HEK293 (cell line): ENCODE measurements at regions not wholly inside any gene's neighbourhood (a gene's known extent, or its start where the extent isn't known, plus 50 kb on each side); places are given as distances from the start of the nearest gene placed in this dataset.

Experiments used
- KLF9 ChIP-seq: fragments of 450-650 bp; formaldehyde crosslinking; IDR thresholded peaks from 2 replicates; pipeline ENCODE4 v1.5.1; 2016; ENCODE audit warnings: missing biosample characterization, missing genetic modification characterization, low read depth
- RBAK ChIP-seq: fragments of 450-650 bp; formaldehyde crosslinking; IDR thresholded peaks from 2 replicates; pipeline ENCODE4 v1.5.1; 2016; ENCODE audit warnings: missing biosample characterization, missing genetic modification characterization
- YY1 ChIP-seq: fragments of 450-650 bp; formaldehyde crosslinking; IDR thresholded peaks from 2 replicates; pipeline ENCODE4 v1.5.1; 2018; ENCODE audit warnings: missing biosample characterization, missing genetic modification characterization
- ZFP3 ChIP-seq: fragments of 450-650 bp; formaldehyde crosslinking; IDR thresholded peaks from 2 replicates; pipeline ENCODE4 v1.5.1; 2016; ENCODE audit warnings: low read depth, missing biosample characterization, missing genetic modification characterization
- ZNF274 ChIP-seq, 2 experiments: fragments of 200-500 bp in 1 of 2; fragments of 450-650 bp in 1 of 2; sonication (Bioruptor generic) in 1 of 2; formaldehyde crosslinking in 1 of 2; IDR thresholded peaks; 2 replicates each; pipeline versions ENCODE4 v1.5.1 to v1.6.1; 2014 to 2016; ENCODE audit warnings: borderline replicate concordance in 1 of 2, inconsistent platforms in 1 of 2, low read length in 1 of 2, missing biosample characterization in 1 of 2, missing genetic modification characterization in 1 of 2
- ZNF292 ChIP-seq: fragments of 450-650 bp; formaldehyde crosslinking; IDR thresholded peaks from 2 replicates; pipeline ENCODE4 v1.5.1; 2016; ENCODE audit warnings: low read depth, missing biosample characterization, missing genetic modification characterization, borderline replicate concordance
- ZNF529 ChIP-seq: fragments of 450-650 bp; formaldehyde crosslinking; IDR thresholded peaks from 2 replicates; pipeline ENCODE4 v1.5.1; 2017; ENCODE audit warnings: missing genetic modification characterization, missing biosample characterization; ENCODE audit not compliant: insufficient replicate concordance
- ZNF623 ChIP-seq: fragments of 450-650 bp; formaldehyde crosslinking; IDR thresholded peaks from 2 replicates; pipeline ENCODE4 v1.5.1; 2016; ENCODE audit warnings: missing biosample characterization, missing genetic modification characterization
- ZNF660 ChIP-seq: fragments of 450-650 bp; IDR thresholded peaks from 2 replicates; pipeline ENCODE4 v1.5.1; 2018; ENCODE audit warnings: missing biosample characterization, mild to moderate bottlenecking, missing genetic modification characterization
- TF ChIP-seq, protein P1 (sequence below): fragments of 450-650 bp; formaldehyde crosslinking; IDR thresholded peaks from 2 replicates; pipeline ENCODE4 v1.5.1; 2016; ENCODE audit warnings: missing biosample characterization, missing genetic modification characterization
- TF ChIP-seq, protein P2 (sequence below): fragments of 450-650 bp; formaldehyde crosslinking; conservative IDR thresholded peaks from 2 replicates; pipeline ENCODE4 v1.5.1; 2016; ENCODE audit warnings: low read depth, missing biosample characterization, missing genetic modification characterization
- TF ChIP-seq, protein P3 (sequence below): sonication (generic); formaldehyde crosslinking; IDR thresholded peaks from 2 replicates; pipeline ENCODE4 v1.8.1; 2022; ENCODE audit warnings: mild to moderate bottlenecking, moderate library complexity, missing genetic modification reagents
- TF ChIP-seq, protein P4 (sequence below): fragments of 450-650 bp; formaldehyde crosslinking; IDR thresholded peaks from 2 replicates; pipeline ENCODE4 v1.5.1; 2016; ENCODE audit warnings: missing biosample characterization, missing genetic modification characterization, low read depth

DNA sequence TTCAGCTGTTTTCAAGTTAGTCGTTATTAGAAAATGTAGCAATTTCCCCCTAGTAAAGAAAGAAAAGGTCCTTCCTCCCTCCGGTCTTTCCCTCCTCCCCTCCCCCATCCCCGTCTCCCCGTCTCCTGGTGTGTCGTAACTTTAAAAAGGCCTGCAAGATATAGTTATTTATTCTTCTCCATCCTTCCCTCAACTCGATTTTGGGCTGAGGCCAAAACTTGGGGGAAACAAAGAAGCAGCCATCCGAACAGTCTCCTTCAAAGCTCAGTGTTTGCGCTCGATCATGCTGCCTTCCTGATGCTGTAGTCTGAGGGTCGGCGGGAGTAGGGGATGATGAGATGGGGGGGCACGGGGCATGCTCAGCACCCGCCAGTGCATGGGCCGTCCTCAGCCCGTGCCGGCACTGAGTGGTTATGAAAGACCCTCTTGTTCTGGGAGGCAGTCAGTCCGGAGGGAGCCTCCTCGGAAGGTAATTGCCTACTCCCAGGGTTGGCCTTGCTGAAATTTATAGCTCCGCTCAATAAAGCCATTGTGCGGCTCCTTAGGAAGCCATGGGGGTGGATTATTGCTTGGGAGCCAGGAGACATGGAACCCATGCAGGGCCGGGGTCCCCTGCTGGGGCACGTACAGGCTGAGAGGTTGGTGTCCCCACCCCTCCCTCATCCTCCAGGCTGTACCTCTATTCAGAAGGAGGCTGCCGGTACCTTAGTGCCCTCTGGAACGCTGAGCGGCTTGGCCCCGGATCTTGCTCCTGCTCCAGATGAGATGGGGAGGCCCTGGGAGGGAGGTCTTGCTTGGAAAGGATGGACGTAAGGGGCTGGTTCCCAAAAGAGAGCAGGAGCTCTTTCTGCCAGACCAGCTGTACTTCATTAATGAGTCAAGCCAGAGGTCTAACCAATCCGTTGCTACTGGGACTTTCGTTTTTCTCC lies 212.7 kb upstream of the CADM1 start:
- TF ChIP-seq, protein P1, sequence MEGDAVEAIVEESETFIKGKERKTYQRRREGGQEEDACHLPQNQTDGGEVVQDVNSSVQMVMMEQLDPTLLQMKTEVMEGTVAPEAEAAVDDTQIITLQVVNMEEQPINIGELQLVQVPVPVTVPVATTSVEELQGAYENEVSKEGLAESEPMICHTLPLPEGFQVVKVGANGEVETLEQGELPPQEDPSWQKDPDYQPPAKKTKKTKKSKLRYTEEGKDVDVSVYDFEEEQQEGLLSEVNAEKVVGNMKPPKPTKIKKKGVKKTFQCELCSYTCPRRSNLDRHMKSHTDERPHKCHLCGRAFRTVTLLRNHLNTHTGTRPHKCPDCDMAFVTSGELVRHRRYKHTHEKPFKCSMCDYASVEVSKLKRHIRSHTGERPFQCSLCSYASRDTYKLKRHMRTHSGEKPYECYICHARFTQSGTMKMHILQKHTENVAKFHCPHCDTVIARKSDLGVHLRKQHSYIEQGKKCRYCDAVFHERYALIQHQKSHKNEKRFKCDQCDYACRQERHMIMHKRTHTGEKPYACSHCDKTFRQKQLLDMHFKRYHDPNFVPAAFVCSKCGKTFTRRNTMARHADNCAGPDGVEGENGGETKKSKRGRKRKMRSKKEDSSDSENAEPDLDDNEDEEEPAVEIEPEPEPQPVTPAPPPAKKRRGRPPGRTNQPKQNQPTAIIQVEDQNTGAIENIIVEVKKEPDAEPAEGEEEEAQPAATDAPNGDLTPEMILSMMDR, result no peak
- TF ChIP-seq, protein P2, sequence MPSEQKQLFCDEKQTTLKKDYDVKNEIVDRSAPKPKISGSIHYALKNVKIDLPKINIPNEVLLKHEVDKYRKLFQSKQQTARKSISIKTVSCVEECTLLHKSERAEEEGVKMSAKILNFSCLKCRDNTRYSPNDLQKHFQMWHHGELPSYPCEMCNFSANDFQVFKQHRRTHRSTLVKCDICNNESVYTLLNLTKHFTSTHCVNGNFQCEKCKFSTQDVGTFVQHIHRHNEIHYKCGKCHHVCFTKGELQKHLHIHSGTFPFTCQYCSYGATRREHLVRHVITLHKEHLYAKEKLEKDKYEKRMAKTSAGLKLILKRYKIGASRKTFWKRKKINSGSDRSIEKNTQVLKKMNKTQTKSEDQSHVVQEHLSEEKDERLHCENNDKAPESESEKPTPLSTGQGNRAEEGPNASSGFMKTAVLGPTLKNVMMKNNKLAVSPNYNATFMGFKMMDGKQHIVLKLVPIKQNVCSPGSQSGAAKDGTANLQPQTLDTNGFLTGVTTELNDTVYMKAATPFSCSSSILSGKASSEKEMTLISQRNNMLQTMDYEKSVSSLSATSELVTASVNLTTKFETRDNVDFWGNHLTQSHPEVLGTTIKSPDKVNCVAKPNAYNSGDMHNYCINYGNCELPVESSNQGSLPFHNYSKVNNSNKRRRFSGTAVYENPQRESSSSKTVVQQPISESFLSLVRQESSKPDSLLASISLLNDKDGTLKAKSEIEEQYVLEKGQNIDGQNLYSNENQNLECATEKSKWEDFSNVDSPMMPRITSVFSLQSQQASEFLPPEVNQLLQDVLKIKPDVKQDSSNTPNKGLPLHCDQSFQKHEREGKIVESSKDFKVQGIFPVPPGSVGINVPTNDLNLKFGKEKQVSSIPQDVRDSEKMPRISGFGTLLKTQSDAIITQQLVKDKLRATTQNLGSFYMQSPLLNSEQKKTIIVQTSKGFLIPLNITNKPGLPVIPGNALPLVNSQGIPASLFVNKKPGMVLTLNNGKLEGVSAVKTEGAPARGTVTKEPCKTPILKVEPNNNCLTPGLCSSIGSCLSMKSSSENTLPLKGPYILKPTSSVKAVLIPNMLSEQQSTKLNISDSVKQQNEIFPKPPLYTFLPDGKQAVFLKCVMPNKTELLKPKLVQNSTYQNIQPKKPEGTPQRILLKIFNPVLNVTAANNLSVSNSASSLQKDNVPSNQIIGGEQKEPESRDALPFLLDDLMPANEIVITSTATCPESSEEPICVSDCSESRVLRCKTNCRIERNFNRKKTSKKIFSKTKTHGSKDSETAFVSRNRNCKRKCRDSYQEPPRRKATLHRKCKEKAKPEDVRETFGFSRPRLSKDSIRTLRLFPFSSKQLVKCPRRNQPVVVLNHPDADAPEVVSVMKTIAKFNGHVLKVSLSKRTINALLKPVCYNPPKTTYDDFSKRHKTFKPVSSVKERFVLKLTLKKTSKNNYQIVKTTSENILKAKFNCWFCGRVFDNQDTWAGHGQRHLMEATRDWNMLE, result no peak
- no peak for TF ChIP-seq RBAK (tag by site-specific recombination)
- TF ChIP-seq ZNF660 (tag by site-specific recombination), result no peak
- no peak for TF ChIP-seq KLF9 (tag by site-specific recombination)
- no peak for TF ChIP-seq YY1 (tag by site-specific recombination)
- TF ChIP-seq, protein P3, sequence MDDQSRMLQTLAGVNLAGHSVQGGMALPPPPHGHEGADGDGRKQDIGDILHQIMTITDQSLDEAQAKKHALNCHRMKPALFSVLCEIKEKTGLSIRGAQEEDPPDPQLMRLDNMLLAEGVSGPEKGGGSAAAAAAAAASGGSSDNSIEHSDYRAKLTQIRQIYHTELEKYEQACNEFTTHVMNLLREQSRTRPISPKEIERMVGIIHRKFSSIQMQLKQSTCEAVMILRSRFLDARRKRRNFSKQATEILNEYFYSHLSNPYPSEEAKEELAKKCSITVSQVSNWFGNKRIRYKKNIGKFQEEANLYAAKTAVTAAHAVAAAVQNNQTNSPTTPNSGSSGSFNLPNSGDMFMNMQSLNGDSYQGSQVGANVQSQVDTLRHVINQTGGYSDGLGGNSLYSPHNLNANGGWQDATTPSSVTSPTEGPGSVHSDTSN (CRISPR knock-in tag), result no peak
- TF ChIP-seq ZNF292, result no peak
- TF ChIP-seq, protein P4, sequence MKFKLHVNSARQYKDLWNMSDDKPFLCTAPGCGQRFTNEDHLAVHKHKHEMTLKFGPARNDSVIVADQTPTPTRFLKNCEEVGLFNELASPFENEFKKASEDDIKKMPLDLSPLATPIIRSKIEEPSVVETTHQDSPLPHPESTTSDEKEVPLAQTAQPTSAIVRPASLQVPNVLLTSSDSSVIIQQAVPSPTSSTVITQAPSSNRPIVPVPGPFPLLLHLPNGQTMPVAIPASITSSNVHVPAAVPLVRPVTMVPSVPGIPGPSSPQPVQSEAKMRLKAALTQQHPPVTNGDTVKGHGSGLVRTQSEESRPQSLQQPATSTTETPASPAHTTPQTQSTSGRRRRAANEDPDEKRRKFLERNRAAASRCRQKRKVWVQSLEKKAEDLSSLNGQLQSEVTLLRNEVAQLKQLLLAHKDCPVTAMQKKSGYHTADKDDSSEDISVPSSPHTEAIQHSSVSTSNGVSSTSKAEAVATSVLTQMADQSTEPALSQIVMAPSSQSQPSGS (tag by site-specific recombination), result no peak
- TF ChIP-seq ZNF529 (tag by site-specific recombination), result no peak
- no peak for TF ChIP-seq ZNF274 (IDR thresholded peaks at IDR 0.05; ENCODE audit: low read length)
- TF ChIP-seq ZNF274 (tag by site-specific recombination; IDR thresholded peaks at IDR 0.05; ENCODE audit: borderline replicate concordance), result no peak
- TF ChIP-seq ZNF623 (tag by site-specific recombination), result no peak
- TF ChIP-seq ZFP3, result no peak
